IMR-90 (cell line): ENCODE measurements at regions not wholly inside any gene's neighbourhood (a gene's known extent, or its start where the extent isn't known, plus 50 kb on each side); places are given as distances from the start of the nearest gene placed in this dataset.

ENCODE experiments used
- ATAC-seq: fragments of 200-7000 bp; cut with Tn5 transposase; 2 replicates; pipeline ENCODE4 v1.9.1; 2020; ENCODE audit warnings: low read depth, mild to moderate bottlenecking, moderate library complexity
- BruUV-seq: library from RNA; stranded (reverse); fragments of 400-500 nt; replicated peaks from 2 replicates; lab custom pipeline; 2021; lab: Mats Ljungman, UMichigan
- CTCF ChIA-PET: fragments of 300-600 bp; formaldehyde crosslinking; extraction: SDS; loops from one replicate; lab custom pipeline; 2021; ENCODE audit warnings: antibody characterized with exemption; lab: Yijun Ruan, JAX
- POLR2A ChIA-PET: fragments of 300-600 bp; sonication (Branson Sonifier 250); formaldehyde crosslinking; loops from one replicate; lab custom pipeline; 2022; ENCODE audit warnings: antibody characterized with exemption; ENCODE audit not compliant: unreplicated experiment; lab: Charles Lee
- DNase-seq: peaks from one replicate; pipeline ENCODE4 v3.0.0; 2013
- H2AFZ ChIP-seq: replicated peaks from 2 replicates; pipeline ENCODE3; 2013; ENCODE audit warnings: low read length, mild to moderate bottlenecking; ENCODE audit not compliant: poor library complexity
- H2AK5ac ChIP-seq: 2 replicates; pipeline ENCODE4 v1.6.1; 2013; ENCODE audit warnings: low read depth, low read length, inconsistent platforms
- H2AK9ac ChIP-seq: replicated peaks from 2 replicates; pipeline ENCODE3; 2013; ENCODE audit warnings: mild to moderate bottlenecking, low read depth, low read length, moderate library complexity; ENCODE audit not compliant: poor library complexity
- H2BK120ac ChIP-seq: 2 replicates; pipeline ENCODE4 v1.6.1; 2013; ENCODE audit warnings: low read depth, low read length, inconsistent platforms
- H2BK15ac ChIP-seq: 3 replicates; pipeline ENCODE4 v1.6.1; 2013; ENCODE audit warnings: low read depth, low read length, inconsistent platforms
- H2BK20ac ChIP-seq: 2 replicates; pipeline ENCODE4 v1.6.1; 2013; ENCODE audit warnings: low read depth, mild to moderate bottlenecking, inconsistent platforms, low read length, moderate library complexity
- H2BK5ac ChIP-seq: 2 replicates; pipeline ENCODE4 v1.6.1; 2013; ENCODE audit warnings: mild to moderate bottlenecking, low read depth, low read length, inconsistent platforms; ENCODE audit not compliant: poor library complexity, severe bottlenecking
- H3K14ac ChIP-seq: replicated peaks from 2 replicates; pipeline ENCODE4 v1.6.1; 2013; ENCODE audit warnings: low read depth, low read length, inconsistent platforms
- H3K18ac ChIP-seq: 2 replicates; pipeline ENCODE4 v1.6.1; 2013; ENCODE audit warnings: low read depth, low read length, control low read depth
- H3K23ac ChIP-seq: 2 replicates; pipeline ENCODE4 v1.6.1; 2013; ENCODE audit warnings: low read depth, low read length, inconsistent platforms
- H3K27ac ChIP-seq: 2 replicates; pipeline ENCODE4 v1.5.1; 2013; ENCODE audit warnings: mild to moderate bottlenecking, control low read depth, low read length; ENCODE audit not compliant: insufficient read depth
- H3K27me3 ChIP-seq: 2 replicates; pipeline ENCODE4 v1.6.1; 2013; ENCODE audit warnings: low read length; ENCODE audit not compliant: control insufficient read depth, insufficient read depth
- H3K36me3 ChIP-seq: 2 replicates; pipeline ENCODE4 v1.6.1; 2013; ENCODE audit warnings: low read length, mixed read lengths; ENCODE audit not compliant: control insufficient read depth, insufficient read depth
- H3K4ac ChIP-seq: 2 replicates; pipeline ENCODE4 v1.6.1; 2013; ENCODE audit warnings: low read depth, low read length, inconsistent platforms
- H3K4me1 ChIP-seq: 2 replicates; pipeline ENCODE4 v1.6.1; 2013; ENCODE audit warnings: low read length, mixed read lengths; ENCODE audit not compliant: control insufficient read depth, insufficient read depth
- H3K4me2 ChIP-seq: 2 replicates; pipeline ENCODE4 v1.6.1; 2013; ENCODE audit warnings: low read depth, mild to moderate bottlenecking, control low read depth, low read length, moderate library complexity
- H3K4me3 ChIP-seq: 2 replicates; pipeline ENCODE4 v1.5.1; 2013; ENCODE audit warnings: low read depth, mild to moderate bottlenecking, control low read depth, low read length, moderate library complexity; ENCODE audit not compliant: insufficient read depth
- H3K56ac ChIP-seq: 2 replicates; pipeline ENCODE4 v1.6.1; 2013; ENCODE audit warnings: low read length, inconsistent platforms; ENCODE audit not compliant: insufficient read depth; ENCODE audit errors: extremely low read depth
- H3K79me1 ChIP-seq, 2 experiments: 2 replicates each; pipeline ENCODE4 v1.6.1; 2013; ENCODE audit warnings: low read length in 2 of 2, inconsistent platforms in 1 of 2, low read depth in 1 of 2
- H3K9ac ChIP-seq: 2 replicates; pipeline ENCODE4 v1.6.1; 2013; ENCODE audit warnings: low read depth, low read length, control low read depth
- H3K9me1 ChIP-seq: 2 replicates; pipeline ENCODE4 v1.6.1; 2013; ENCODE audit warnings: low read length, inconsistent platforms; ENCODE audit not compliant: insufficient read depth
- H3K9me3 ChIP-seq: 2 replicates; pipeline ENCODE4 v1.6.1; 2013; ENCODE audit warnings: low read length; ENCODE audit not compliant: control insufficient read depth, insufficient read depth
- H4K20me1 ChIP-seq: 2 replicates; pipeline ENCODE4 v1.6.1; 2013; ENCODE audit warnings: low read length, inconsistent platforms; ENCODE audit not compliant: insufficient read depth
- H4K5ac ChIP-seq: 2 replicates; pipeline ENCODE4 v1.6.1; 2013; ENCODE audit warnings: mild to moderate bottlenecking, low read depth, low read length, control low read depth
- H4K8ac ChIP-seq, 2 experiments: 2 replicates each; pipeline ENCODE4 v1.6.1; 2013; ENCODE audit warnings: low read depth in 2 of 2, low read length in 2 of 2, control low read depth in 1 of 2, inconsistent platforms in 1 of 2
- H4K91ac ChIP-seq: 2 replicates; pipeline ENCODE4 v1.6.1; 2013; ENCODE audit warnings: low read depth, low read length, inconsistent platforms; ENCODE audit not compliant: insufficient read depth
- BHLHE40 ChIP-seq: fragments of 150-350 bp; IDR thresholded peaks from 2 replicates; pipeline ENCODE4 v1.6.1; 2016; ENCODE audit warnings: mild to moderate bottlenecking, low read depth, low read length
- CHD1 ChIP-seq: IDR thresholded peaks from 2 replicates; pipeline ENCODE4 v1.6.1; 2012; ENCODE audit warnings: low read depth, low read length, improper control_type of control experiment
- CTCF ChIP-seq: conservative IDR thresholded peaks from 2 replicates; pipeline ENCODE4 v1.5.1; 2012; ENCODE audit warnings: mild to moderate bottlenecking, low read depth, low read length, improper control_type of control experiment
- FOS ChIP-seq: fragments of 150-350 bp; IDR thresholded peaks from 2 replicates; pipeline ENCODE4 v1.6.1; 2016; ENCODE audit warnings: low read depth, low read length
- MAFK ChIP-seq: IDR thresholded peaks from 2 replicates; pipeline ENCODE4 v1.6.1; 2012; ENCODE audit warnings: low read depth, low read length, improper control_type of control experiment
- MXI1 ChIP-seq: IDR thresholded peaks from 2 replicates; pipeline ENCODE4 v1.6.1; 2012; ENCODE audit warnings: low read depth, mild to moderate bottlenecking, low read length, moderate library complexity, borderline replicate concordance
- NFE2L2 ChIP-seq: fragments of 150-350 bp; IDR thresholded peaks from 2 replicates; pipeline ENCODE4 v1.6.1; 2016; ENCODE audit warnings: low read depth, mild to moderate bottlenecking, low read length
- POLR2A ChIP-seq: IDR thresholded peaks from 2 replicates; pipeline ENCODE4 v1.6.1; 2012; ENCODE audit warnings: mild to moderate bottlenecking, low read depth, low read length
- RAD21 ChIP-seq: IDR thresholded peaks from 2 replicates; pipeline ENCODE4 v1.6.1; 2012; ENCODE audit warnings: low read length, improper control_type of control experiment
- RFX5 ChIP-seq: IDR thresholded peaks from 2 replicates; pipeline ENCODE4 v1.8.0; 2012; ENCODE audit warnings: low read depth, mild to moderate bottlenecking, low read length, moderate library complexity
- SMC3 ChIP-seq: fragments of 150-350 bp; IDR thresholded peaks from 2 replicates; pipeline ENCODE4 v1.6.1; 2016; ENCODE audit warnings: low read depth, mild to moderate bottlenecking, antibody characterized with exemption, low read length, moderate library complexity
- USF2 ChIP-seq: fragments of 150-350 bp; IDR thresholded peaks from 2 replicates; pipeline ENCODE4 v1.6.1; 2017; ENCODE audit warnings: mild to moderate bottlenecking, antibody characterized with exemption, low read length, low read depth
- WGBS, 2 experiments: methylation state at CpG; one replicate each; pipeline versions ENCODE4 v1.1.5 to v1.1.7; 2013; ENCODE audit warnings: missing lambda C conversion rate in 2 of 2; ENCODE audit not compliant: insufficient read length in 1 of 2; ENCODE audit errors: extremely low coverage in 2 of 2; 5-methylcytosine and 5-hydroxymethylcytosine counted together
- dilution Hi-C: fragments of 300-500 bp; cut with HindIII; formaldehyde crosslinking; loops from one replicate; pipeline ENCODE4 v1.14.3; 2018; ENCODE audit warnings: low sequenced_read_pairs; ENCODE audit not compliant: unreplicated experiment
- in situ Hi-C: fragments of 300-500 bp; cut with MboI; formaldehyde crosslinking; loops from 3 replicates; pipeline ENCODE4 v1.14.3; 2019; ENCODE audit warnings: low sequenced_read_pairs, inconsistent platforms, mixed read lengths
- intact Hi-C: fragments of 100-400 bp; cut with micrococcal nuclease; formaldehyde crosslinking; loops from 2 replicates; pipeline ENCODE4 v1.10.0; 2022

- H3K9ac ChIP-seq = no peak overlapping the region
- no peak overlapping the region for H2AK5ac ChIP-seq
- no peak for TF ChIP-seq RFX5
- TF ChIP-seq MAFK = no peak
- no peak for TF ChIP-seq CHD1
- TF ChIP-seq FOS = no peak
- TF ChIP-seq CTCF = no peak
- no peak for TF ChIP-seq POLR2A
- TF ChIP-seq NFE2L2 = no peak
- no peak for TF ChIP-seq MXI1
- TF ChIP-seq USF2 = no peak
- no peak for TF ChIP-seq RAD21
- TF ChIP-seq BHLHE40 = no peak
- no peak for TF ChIP-seq SMC3
- dilution Hi-C loops (no loop called here), intact Hi-C loops (no loop called here), in situ Hi-C loops (no loop called here)
- H3K27ac ChIP-seq = no peak overlapping the region
- H3K56ac ChIP-seq = no peak overlapping the region
- ChIA-PET POLR2A (no interaction called here), CTCF (no interaction called here)
- no peaks in the 10 kb centered on the region for H3K4me1 ChIP-seq
- no peaks in the 10 kb centered on the region for H3K27me3 ChIP-seq
- H4K20me1 ChIP-seq = no peaks in the 10 kb centered on the region
- no peak overlapping the region for H4K8ac ChIP-seq
- no peak overlapping the region for H2BK120ac ChIP-seq
- no peak overlapping the region for H2BK5ac ChIP-seq
- 5% methylated on average over 4 of the region's 6 CpGs; no CpG with 5 or more reads in 1 of the 2 experiments for WGBS, 2 experiments
- DNase-seq (no peak), ATAC-seq (no peak)
- no peak overlapping the region for H4K5ac ChIP-seq
- no peak overlapping the region for H3K4ac ChIP-seq
- H3K9me1 ChIP-seq = no peaks in the 10 kb centered on the region
- peak overlapping the region; percentile 24 for H2AK9ac ChIP-seq
- H3K23ac ChIP-seq = no peak overlapping the region
- no peaks in the 10 kb centered on the region for H3K79me1 ChIP-seq
- no peak overlapping the region for H3K14ac ChIP-seq
- H3K36me3 ChIP-seq = no peaks in the 10 kb centered on the region
- H2BK15ac ChIP-seq = no peak overlapping the region
- H2BK20ac ChIP-seq = no peak overlapping the region
- H2AFZ ChIP-seq = no peak overlapping the region
- no peak overlapping the region for H3K18ac ChIP-seq
- H3K4me3 ChIP-seq = no peak overlapping the region
- no peak overlapping the region for H3K4me2 ChIP-seq
- no TSS peak for BruUV-seq
- H3K9me3 ChIP-seq = no peaks in the 10 kb centered on the region; the same call in 1 of the 2 replicates
- H4K91ac ChIP-seq = no peak overlapping the region
These were observed 486.7 kb downstream of the OMA1 start for GRCh38 chr1:58059789-58060188.
